GM12875 (cell line): ENCODE measurements at regions not wholly inside any gene's neighbourhood (a gene's known extent, or its start where the extent isn't known, plus 50 kb on each side); places are given as distances from the start of the nearest gene placed in this dataset.

ENCODE experiments used
- H3K4me3 ChIP-seq: one replicate; pipeline ENCODE4 v1.5.1; 2011; ENCODE audit warnings: low read depth, low read length, control low read depth
- TF ChIP-seq, protein P1 (sequence below): IDR thresholded peaks from 2 replicates; pipeline ENCODE4 v1.5.1; 2011; ENCODE audit warnings: low read depth, mild to moderate bottlenecking, control low read depth, inconsistent platforms, low read length, moderate library complexity, borderline replicate concordance; ENCODE audit not compliant: insufficient read depth

- TF ChIP-seq, protein P1, sequence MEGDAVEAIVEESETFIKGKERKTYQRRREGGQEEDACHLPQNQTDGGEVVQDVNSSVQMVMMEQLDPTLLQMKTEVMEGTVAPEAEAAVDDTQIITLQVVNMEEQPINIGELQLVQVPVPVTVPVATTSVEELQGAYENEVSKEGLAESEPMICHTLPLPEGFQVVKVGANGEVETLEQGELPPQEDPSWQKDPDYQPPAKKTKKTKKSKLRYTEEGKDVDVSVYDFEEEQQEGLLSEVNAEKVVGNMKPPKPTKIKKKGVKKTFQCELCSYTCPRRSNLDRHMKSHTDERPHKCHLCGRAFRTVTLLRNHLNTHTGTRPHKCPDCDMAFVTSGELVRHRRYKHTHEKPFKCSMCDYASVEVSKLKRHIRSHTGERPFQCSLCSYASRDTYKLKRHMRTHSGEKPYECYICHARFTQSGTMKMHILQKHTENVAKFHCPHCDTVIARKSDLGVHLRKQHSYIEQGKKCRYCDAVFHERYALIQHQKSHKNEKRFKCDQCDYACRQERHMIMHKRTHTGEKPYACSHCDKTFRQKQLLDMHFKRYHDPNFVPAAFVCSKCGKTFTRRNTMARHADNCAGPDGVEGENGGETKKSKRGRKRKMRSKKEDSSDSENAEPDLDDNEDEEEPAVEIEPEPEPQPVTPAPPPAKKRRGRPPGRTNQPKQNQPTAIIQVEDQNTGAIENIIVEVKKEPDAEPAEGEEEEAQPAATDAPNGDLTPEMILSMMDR = no peak
- H3K4me3 ChIP-seq = no peak overlapping the region
Observed at GRCh38 chr9:89804766-89805531, 200.1 kb downstream of the GADD45G start.

DNA sequence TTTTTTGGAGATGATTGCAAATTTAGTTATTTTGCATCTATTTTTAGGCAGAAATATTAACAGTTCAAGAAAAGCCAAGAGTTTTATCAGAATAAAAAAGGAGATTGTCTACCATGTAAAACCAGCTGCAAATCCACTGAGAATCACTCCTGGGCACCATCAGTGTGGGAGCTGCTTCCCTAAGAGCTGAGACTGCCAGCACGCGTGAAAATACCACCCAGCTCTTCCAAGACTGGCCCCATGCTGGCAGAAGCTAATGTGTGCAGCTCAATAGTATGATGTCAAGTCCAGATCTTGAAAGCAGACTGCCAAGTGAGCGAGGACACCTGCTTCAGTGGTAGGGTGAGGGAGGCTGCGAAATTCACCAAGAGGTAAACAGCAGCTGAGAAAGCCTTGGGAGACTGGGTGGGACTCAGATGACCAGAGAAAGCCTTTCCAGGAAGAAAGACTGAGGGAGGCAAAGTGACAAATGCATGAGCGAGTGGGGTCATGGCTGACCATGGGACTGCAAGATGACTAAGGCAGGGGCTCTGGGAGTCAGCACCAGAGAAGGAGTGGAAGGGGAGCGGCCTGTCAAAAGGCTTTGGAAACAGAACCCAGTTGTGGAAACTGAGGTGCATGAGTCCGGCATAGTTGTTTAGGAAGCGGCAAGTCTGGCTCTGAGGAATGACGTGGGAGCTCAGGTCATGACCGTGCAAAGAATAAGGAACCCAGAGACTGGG is 200.9 kb downstream of the GADD45G start:
- no peak overlapping the region for H3K4me3 ChIP-seq
- TF ChIP-seq, protein P1 = no peak

DNA sequence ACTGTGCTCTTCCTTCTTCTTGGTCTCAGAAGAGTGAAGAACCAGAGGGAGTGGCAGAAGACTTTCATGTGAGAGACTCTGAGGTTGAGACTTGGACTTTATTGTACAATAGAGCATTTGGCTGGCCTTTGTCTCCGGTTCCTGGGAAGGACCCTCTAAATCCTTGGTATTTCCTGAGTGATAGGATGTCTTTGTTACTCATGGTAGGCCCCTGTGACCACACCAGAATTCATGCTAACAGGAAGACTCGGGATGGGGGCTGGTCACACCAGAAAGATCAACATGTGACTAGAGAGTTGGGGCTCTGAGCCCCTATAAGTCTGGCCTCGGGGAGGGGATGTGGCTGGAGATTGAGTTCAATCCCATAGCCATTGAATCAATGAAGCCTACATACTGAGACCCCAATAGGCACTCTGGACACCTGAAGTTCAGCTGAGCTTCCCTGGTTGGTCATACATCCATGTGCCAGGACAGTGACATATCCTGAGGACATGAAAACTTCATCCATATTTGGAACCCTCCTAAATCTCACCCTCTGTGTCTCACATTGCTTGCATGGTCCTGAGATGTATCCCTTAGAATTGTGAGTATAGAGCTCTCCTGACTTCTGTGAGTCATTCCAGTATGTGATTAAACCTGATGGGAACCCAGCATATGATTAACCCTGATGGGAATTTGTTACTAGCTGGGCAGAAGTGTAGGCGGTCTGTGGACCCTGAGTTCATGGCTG is 201.7 kb downstream of the GADD45G start:
- no peak overlapping the region for H3K4me3 ChIP-seq
- TF ChIP-seq, protein P1 = no peak

DNA sequence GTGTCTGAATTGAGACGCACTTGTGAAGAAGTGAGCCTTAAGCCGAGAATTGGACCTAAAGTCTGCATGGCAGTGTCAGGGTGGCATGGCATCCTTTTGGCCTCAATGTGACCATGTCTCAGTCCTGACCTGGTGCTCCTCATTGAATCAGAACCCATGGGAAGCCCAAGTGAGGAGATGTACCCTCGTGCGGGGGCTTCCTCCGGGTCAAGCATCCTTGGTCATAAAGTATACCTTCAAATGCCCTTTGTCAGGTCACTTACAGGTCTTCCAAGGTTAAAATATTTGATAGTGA is 202.2 kb downstream of the GADD45G start:
- TF ChIP-seq, protein P1 = no peak
- H3K4me3 ChIP-seq = no peak overlapping the region

GRCh38 chr9:89807682-89808075 is 202.9 kb downstream of the GADD45G start:
- TF ChIP-seq, protein P1 = no peak
- no peak overlapping the region for H3K4me3 ChIP-seq

- TF ChIP-seq, protein P1 = no peak
Observed at GRCh38 chr9:89808076-89808755, 203.4 kb downstream of the GADD45G start.

More at GRCh38 chr9:89808076-89808755, 203.4 kb downstream of the GADD45G start:
- H3K4me3 ChIP-seq = no peak overlapping the region
